Hepatic stellate cell (primary cell): ENCODE measurements at regions not wholly inside any gene's neighbourhood (a gene's known extent, or its start where the extent isn't known, plus 50 kb on each side); places are given as distances from the start of the nearest gene placed in this dataset.
"Not testable (repeated sequence)": the region's sequence is repeated elsewhere in the genome, so short reads cannot be mapped to it uniquely, and the experiment has no call there.

Experiments
- DNase-seq: peaks from one replicate; pipeline ENCODE4 v3.0.0; 2011; ENCODE audit warnings: low spot score

GRCh38 chr4:10388146-10388545 lies 69.1 kb downstream of the ZNF518B start:
- DNase-seq, result not testable (repeated sequence)

DNA sequence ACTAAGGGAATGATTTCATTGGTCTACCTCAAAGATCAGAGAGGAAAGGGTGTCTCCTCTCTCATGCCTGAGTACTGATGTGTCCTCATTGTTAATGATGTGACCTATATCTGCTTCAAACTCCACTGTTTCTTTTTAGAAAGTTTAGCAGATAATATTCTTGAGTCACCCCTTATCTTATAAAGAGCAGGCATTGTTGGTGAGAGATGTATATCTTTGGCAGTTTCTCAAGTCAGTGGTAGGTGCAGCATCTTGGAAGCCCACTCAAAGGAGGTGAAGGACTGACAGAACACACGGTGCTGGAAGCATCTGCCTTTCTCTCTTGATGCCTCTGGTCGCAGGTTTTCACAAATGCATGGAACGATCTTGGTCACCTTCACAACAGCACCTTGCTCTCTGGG lies 71.2 kb downstream of the ZNF518B start:
- DNase-seq, result no peak

DNA sequence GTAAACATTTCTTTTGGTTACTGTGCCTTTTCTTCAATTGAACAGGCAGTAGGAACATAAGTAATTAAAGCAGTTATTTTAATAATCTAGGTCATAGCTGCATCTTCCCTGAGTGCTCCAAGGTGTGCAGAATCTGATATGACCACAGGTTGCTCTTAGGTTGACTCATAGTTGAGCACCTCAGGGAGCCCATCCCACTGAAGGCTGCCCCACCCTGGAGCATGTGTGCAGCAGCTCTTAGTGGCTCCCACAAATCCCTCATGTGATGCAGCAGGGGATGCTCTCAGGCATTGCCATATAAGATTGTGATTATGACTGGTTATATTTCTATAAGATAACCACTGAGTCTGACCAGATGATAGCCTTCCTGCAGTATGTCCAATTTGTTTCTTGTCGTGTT lies 72.3 kb downstream of the ZNF518B start:
- no peak for DNase-seq

DNA sequence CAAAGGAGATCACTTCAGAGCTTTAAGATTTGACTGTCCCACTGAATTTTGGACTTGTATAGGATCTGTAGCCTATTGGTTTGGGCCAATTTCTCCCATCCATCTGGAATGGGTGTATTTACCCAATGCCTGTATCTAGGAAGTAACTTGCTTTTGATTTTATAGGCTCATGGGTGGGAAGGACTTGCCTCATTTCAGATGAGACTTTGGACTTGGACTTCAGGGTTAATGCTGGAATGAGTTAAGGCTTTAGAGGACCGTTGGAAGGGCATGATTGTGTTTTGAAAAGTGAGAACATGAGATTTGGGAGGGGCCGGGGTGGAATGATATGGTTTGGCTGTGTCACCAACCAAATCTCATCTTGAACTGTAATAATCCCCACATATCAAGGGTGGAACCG lies 73.8 kb downstream of the ZNF518B start:
- DNase-seq, result no peak

- not testable (repeated sequence) for DNase-seq
Measured at GRCh38 chr4:10382171-10382570, 75.1 kb downstream of the ZNF518B start.

DNA sequence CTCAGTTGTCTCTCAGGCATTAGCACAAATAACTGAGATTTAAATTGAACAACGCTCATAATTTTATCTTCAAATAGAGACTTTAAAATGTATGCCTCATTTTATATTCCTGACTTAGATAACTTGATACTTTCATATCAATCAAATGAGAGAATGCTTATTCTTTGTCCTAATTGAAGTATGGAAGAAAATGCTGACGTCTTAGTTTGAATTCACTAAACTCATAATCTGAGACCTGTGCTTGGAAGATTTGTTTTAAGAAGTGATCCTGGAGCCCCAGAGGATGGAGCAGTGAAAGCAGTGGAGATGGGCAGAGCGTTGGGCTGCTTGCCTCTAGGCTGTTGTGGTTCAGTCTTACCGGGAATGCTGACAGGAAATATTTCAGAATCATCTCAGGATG lies 76.1 kb downstream of the ZNF518B start:
- no peak for DNase-seq

- DNase-seq, result no peak
Measured at GRCh38 chr4:10380735-10381134, 76.5 kb downstream of the ZNF518B start.

DNA sequence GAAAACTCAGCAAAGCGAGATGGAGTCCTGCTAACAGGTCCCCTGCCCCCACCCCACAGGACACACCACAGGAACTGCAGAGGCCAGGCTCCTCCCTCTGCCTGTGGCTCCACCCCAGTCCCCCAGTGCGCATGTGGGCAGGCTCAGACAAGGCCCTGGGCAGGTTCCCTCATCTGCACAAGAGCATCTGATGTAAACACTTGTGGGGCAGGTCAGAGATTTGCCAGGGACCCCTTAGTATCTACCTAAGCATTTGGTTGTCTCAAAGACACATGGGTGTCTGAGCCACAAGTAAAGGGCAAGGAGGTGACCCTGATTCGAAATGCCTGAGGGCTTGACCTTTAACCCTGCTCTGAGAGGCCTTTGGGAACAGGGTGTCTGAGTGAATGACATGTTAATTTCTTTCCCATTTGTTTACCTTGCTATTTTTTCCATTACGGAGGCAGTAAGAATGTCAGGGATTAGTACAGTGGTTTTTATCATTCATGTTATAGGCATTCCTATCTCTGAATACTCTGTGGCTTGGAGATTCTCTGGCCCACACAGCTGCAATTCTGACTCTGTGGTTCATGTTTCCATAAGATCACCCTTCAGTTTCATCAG lies 85.3 kb downstream of the ZNF518B start:
- peak; percentile 5 for DNase-seq

DNA sequence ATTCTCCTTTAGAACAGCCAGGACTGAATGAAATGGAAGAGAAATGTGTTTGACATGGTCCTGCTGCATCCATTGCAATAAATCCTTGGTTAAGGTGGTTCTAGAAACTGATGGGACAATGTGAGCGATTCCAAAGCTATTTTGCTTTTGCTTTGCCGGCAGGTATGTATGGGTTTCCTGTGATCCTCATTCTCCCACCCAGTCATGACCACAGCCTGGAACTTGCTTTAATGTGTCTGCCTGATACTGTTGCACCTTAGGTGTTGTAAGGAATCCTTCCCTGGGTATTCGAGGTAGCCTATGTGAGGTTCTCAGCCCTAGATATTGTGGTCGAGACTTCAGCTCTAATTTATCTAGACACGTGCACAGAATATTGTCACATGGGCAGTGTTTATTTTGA lies 86.1 kb downstream of the ZNF518B start:
- no peak for DNase-seq

DNA sequence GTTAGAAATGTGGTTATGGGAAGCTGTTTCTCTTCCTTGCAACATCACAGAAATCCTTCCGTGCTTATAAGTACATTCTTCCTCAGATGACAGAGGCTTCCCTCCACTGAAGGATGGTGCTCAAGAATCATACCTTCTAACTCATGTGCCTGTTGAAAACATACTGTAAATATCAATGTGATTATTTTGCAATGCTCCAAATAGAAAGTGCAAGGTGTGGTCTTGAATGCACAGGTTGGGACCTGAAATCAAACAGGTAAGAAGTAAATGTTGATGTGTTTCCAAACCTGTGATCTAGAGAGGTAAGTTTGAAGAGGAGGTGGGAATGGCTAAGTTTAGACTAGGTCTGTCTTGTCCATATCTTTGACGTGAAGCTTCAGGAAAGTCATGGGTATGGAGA lies 87.7 kb downstream of the ZNF518B start:
- DNase-seq, result no peak

GRCh38 chr4:10366628-10367027 lies 90.6 kb downstream of the ZNF518B start:
- no peak for DNase-seq

- no peak for DNase-seq
Measured at GRCh38 chr4:10364194-10364593, 93.0 kb downstream of the ZNF518B start.

GRCh38 chr4:10354746-10355145 lies 102.5 kb downstream of the ZNF518B start:
- DNase-seq, result no peak

DNA sequence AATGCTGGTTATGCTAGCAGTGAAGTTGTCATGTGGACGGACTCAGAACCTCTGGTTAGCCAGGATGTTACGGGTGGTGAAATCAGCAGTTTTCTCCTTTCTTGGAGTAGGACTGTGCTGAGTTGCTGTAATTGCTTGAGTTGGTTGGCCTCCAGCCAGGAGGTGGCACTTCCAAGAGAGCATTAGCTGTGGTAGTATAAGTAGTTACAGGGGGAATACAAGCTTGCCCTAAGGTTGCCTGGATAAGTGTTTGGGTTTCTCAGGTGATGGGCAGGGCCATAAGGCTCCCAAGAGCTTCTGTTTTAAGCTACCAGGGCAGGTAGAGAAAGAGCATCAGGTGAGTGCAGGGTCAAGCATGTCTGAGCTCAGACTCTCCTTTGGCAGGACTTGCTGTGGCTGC lies 103.0 kb downstream of the ZNF518B start:
- no peak for DNase-seq

DNA sequence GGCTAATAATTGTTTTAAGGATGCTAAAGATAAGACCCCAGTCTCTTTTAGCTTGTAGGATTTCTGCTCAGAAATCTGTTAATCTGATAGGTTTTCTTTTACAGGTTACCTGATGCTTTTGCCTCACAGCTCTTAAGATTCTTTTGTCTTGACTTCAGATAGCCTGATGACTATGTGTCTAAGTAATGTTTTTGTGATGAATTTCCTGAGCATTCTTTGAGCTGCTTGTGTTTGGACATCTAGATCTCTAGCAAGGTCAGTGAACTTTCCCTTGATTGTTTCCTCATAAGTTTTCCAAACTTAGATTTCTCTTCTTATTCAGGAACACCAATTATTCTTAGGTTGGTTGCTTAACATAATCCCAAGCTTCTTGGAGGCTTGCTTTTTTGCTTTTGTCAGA lies 104.1 kb downstream of the ZNF518B start:
- DNase-seq, result no peak

DNA sequence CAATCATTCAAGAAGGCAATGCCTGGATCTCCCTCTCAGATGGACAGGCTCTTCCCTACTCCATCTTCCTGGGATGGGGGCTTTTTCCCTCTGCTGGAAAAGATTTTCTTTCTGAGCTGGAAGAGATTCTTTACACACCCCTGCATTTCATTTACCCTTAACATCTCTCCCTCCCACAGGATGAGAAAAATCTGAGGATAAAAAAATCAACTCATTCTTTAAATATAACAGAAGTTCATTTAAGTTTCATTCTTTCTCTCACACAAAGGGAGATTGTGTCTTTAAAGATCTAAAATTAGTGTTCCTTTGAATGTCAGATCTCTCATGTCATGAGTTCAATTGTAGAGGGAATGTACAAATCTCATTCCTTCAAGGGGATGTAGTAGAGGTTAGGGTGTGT lies 109.0 kb downstream of the ZNF518B start:
- DNase-seq, result no peak

- DNase-seq, result no peak
Measured at GRCh38 chr4:10347815-10348214, 109.4 kb downstream of the ZNF518B start.

DNA sequence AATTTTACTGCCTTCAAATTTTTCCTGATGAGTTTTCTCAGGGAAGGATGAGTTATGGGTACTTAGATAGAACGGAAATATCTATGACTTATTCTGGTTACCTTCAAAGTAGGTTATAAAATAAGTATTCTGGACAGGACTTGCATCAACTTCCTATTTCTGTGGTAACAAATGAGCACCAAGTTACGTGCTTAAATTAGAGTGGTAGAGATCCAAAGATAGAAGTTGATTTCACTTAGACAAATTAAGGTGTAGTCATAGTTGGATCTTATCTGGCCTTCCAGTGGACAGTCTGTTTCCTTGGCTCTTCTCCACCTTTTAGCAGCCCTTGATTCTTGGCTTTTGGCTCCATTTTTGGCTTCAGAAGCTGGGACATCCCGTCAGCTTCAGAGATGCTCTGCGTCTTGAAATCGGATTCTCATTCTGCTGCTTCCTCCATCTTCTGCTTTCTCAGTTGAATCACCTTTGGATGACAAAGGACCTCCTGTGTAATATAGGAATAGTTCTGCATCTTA lies 109.9 kb downstream of the ZNF518B start:
- no peak for DNase-seq

DNA sequence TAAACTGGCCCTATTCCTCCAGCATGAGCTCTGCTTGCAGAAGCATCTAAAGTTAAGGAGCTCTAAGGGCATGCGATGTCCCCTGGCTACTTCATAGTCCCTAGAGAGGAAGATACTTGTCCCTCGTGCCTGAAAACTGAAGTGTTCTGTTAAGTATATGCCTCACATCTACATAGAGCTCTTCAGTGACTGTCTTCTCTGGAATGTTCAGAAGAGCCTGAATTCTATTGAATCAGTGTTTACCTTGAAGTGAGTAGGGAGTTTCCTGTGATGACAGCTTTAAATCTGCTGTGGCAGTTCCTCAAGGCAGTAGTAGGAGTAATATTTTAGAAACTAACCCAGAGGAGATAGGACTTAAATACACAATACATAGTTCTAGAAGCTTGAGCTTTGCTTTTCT lies 111.2 kb downstream of the ZNF518B start:
- peak; percentile 12 for DNase-seq

DNA sequence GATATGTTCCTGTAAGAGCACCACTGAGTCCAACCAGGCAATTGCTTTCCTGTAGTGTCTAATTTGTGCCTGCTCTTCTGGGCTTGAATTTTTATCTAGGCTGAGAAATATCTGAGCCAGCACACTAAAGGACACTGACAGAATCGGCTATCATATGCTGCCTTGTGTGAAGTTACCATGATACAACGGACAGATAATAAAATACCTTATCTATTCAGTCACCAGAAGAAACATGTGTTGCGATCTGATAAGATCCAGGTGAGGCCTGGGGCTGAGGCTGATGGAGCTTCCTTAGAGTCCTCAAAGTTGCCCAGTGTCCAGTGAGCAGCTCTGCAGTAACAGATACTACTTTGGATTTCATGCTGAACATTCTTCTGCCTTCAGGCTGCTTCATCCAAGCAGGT lies 111.8 kb downstream of the ZNF518B start:
- DNase-seq, result no peak

- DNase-seq, result no peak
Measured at GRCh38 chr4:10344824-10345223, 112.4 kb downstream of the ZNF518B start.

DNA sequence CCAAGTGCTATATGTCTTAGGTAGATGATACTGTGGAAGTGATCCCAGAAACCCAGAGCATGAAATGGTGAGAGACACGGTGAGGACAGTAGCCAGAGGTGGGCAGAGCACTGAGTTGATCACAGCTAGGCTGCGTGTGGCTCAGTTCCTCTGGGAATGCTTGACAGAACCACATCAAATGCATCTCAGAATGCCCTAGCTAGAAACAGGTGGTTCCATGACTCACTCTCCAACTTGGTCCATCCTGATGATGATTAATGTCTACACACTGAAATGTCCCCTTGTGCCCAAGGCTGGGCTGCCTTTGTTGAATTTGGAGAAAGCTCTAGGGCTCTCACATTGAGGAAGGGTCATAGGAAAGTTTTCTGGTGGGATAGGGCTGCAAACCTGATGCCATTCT lies 113.6 kb downstream of the ZNF518B start:
- DNase-seq, result no peak

DNA sequence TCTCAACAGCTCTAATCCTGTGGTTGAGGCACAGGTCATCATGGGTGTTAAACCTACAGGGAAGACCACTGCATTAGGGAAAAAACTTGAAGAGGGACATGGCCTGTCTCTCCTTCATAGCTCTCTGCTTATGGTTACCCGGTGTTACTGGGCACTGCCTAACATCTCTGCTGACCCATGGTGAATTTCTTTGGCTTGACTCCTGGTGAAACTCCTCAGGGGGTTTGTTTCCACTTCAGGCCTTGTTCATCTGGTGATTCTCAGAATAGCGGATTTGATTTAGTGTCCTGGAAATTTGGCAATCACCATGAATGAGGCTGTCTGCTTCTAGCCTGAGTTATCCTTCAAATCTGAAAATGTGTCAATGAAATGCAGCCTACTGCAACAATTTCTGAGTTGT lies 114.4 kb downstream of the ZNF518B start:
- DNase-seq, result no peak

DNA sequence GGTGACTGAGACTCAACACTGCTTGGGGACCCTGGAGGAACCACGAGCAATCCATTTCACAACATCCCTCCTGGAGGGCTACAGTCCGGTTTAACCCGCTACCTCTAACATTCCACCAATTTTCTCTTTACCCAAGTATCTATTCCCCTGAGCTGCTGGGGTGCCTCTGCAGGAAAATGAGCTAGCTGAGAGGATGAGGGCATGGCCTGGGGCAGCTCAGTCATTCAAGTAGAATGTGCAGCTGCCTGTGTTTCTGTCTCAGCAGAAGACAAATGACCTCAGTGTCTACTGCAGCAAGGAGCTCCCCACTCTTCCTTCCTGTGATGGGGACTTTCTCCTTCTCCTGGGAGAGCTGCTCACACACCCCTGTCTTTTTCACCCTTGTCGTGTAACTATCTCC lies 120.8 kb downstream of the ZNF518B start:
- peak; percentile 8 for DNase-seq

- no peak for DNase-seq
Measured at GRCh38 chr4:10335050-10335449, 122.2 kb downstream of the ZNF518B start.
